ENCODE measurements at regions not wholly inside any gene's neighbourhood (a gene's known extent, or its start where the extent isn't known, plus 50 kb on each side); places are given as distances from the start of the nearest gene placed in this dataset.

DNA sequence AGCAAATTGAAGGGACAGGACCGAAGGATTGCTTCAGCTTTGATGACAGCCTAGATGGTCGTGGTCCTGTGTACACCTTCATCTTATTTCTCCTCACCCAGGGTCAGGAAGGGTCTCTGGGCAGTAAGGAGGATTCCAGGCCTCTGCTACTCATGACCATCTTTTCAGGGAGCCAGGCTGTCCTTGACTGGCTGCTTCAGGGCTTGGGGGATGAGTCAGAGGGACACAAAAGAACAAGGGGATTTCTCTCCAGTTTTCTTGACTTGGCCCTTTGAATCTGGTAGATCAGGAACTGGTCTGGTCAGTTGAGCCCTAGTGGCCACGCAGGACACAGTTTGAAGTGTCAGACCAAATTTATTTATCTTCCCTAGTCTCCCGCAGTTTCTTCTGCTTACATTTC, 402.1 kb upstream of the CHD6 start:
- no peak for DNase-seq

DNA sequence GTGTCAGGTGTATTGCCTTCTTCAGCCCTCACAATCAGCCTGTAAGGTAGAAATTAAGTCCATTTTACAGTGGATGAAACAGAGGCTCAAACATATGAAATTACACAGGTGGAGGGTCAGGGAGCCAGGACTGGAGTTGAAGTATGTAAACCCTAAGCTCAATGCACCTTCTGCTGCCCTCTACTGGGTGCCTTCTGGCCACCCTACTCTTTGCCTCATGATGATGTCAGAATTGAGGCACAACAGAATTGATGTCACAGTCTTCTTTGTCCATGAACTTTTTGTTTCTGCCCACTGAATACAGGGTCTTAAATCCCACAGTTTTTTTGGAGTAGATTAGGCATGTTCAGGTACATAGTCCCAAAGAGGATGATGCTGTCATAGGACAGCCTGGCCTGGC, 400.8 kb upstream of the CHD6 start:
- no peak for DNase-seq

DNA sequence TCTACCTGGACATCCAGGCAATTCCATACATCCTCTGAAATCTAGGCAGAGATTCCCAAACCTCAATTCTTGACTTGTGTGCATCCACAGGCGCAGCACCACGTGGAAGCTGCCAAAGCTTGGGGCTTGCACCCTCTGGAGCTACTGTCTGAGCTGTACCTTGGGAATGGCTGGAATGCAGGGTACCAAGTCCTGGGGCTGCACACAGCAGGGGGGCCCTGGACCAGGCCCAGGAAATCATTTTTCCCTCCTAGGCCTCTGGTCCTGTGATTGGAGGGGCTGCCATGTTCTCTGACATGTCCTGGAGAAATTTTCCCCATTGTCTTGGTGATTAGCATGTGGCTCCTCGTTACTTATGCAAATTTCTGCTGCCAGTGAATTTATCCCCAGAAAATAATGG, 391.9 kb upstream of the CHD6 start:
- DNase-seq: no peak

DNA sequence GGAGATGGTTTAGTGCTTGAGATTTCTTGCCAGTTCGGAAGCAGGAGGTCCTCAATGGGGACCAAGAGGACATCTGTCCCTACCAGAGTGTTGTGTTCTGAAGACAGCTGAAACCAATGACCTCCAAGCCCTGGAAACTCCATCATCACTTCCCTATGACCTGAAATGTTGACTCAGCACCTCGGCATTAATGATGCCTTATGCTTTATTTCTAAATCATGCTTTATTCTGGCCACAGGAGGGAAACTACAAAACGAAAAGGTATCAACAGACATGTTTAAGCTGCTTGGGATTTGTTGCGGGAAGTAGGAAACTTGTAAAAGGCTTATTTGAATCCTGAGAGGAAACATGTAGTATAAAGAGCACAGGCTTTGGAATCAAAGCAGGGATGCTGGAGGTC, 389.1 kb upstream of the CHD6 start:
- no peak for DNase-seq

DNA sequence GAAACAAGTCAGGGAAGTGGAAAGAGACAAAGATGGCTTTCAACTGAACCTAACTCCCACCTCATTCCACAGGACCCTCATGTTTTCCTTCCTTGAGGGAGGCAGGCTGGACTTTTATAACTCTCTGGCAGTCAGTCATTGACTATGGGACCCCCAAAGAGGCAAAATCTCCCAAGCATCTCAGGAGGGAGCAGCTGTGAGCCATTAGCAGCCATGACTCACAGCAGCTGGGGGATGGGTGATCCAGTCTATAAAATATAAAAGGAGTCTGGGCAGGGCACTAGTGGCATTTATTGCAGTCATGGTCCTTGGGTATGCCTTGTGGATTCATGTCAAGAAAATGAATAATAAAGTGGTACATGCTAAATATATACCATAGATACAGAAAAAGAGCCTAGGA, 387.0 kb upstream of the CHD6 start:
- no peak for DNase-seq

DNA sequence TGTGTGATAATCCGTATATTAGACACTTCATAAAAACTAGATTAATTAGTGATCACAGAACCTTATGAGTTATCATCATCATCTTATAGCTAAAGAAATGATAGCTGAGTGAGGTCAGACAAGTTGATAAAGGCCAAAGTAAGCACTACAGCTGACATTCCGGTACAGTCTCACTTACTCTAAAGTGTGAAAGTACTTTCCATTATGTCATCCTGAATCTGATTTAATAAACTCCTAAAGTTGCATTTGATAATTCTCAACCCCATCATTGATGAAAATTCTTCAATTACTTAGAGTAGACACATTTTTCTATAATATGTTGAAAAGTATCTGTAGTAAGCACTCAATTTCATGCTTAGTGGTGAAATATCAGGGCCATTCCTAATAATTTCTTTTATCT, 385.2 kb upstream of the CHD6 start:
- no peak for DNase-seq

DNA sequence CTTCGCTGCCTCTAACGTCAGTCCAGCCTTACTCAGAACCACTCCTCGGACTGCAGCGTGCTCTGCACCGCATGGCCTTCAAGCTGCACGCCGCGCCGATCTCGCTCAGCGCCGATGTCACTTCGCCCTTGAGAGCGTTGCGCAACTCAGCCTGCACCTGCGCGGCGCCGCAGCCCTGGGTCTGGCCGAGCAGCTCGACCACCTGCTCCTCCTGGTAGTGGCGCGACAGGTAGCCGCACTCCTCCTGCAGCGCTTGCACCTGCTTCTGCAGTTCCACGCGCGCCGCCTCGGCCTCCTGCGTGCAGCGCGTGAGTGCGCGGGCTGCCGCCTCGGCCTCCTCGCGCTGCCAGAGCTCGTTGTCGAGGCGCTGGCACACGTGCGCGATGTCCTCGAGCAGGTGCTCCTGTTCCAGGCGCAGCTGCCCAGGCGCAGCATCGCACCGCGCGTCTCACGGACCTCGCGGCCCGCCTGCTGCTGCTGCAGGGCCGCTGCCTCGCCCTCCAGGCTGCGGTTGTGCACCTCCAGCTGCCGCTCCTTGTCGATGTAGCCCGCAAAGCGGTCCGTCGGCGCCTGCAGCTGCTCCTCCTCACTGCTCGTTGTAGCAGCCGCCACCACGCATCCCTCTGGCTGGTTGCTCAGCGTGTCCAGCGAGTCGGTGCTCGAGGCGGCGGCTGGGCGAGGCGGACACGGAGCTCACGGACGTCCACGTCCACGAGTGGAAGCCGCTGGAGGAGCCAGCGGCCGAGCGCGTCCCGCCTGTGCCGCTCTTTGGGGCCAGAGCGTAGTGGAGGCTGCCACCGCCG, 380.6 kb upstream of the CHD6 start:
- DNase-seq: no peak

DNA sequence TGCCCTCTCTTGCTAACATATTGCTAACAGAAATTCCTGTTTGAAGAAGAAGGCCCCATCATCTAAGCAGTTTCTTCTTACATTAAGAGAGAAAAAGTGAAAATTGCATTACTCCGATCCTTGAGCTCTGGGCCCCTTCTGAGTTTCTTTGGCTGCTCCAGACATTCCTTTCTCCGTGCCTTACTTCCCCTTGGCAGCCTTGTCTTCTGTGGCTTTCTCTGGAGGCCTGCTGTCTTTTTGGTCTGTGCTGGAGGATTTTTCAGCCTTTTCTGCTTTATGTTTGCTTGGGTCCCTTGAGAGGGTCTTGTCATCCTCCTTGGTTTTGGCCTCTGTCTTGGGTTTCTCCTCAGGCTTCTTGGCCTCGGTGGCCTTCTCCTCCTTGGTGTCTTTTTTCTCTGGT, 378.8 kb upstream of the CHD6 start:
- no peak for DNase-seq

DNA sequence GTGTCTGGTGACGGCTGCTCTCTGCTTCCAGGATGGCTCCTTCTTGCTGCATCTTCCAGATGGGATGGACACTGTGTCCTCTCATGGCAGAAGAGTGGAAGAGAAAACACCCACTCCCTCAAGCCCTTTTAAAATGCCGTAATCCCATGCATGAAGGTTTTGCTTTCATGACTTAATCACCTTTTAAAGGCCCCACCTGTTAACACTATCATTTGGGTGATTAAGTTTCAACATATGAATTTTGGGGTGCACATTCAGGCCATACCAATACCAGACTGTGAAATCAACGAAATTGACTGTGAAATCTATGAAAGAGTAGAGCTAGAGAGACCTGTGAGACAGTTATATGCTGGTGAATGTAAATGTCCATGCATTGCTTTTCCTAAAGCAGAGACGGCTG, 374.3 kb upstream of the CHD6 start:
- DNase-seq: no peak

DNA sequence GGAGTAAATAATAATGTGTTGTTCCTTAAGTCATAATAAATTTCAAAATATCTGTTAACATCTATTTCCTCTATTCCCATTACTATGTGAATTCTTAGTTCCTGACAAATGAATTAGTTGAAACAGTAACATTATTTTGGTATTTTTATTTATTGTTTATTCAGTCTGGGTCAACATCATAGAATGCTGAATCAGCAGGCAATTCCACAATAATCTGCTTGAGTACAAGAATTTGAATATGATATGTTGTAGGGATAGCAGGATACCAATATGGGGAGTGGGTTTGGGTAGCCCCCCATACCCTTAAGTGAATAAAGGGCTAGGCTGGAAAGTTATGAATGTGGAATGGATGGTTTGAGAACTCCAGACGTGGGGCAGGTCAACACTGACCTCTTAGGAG, 373.2 kb upstream of the CHD6 start:
- no peak for DNase-seq

DNA sequence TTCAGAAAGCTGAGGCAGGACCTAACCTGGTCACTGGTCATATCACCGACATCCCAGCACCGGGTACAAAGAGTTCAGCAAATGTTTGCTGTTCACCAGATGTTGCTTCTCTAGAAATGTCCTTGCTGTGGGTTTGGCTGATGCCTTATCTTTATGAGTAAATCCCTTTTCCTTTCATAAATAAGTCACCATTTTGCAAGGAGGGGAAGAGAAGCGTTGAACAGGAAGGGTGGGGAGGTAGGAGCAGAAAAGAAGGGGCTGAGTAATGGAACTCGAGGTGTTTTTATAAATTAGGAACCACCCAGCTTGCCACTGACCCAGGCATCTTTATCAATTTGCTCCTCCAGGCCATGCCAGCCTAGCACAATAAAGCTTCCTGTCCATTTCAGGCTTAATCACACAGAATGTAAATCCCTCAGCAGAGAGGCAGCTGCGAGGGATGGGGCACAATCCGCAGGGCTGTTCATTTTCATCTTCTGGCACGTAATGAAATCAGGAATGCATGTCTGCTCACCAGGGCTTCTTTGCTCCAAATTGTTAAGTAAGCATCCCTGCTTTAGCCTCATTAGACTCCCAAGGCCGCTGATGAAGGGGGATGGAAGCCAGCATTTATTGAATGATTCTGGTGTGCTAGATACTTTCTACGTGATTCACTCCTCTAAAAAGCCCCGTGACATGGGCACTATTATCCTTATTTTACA, 371.9 kb upstream of the CHD6 start:
- no peak for DNase-seq

DNA sequence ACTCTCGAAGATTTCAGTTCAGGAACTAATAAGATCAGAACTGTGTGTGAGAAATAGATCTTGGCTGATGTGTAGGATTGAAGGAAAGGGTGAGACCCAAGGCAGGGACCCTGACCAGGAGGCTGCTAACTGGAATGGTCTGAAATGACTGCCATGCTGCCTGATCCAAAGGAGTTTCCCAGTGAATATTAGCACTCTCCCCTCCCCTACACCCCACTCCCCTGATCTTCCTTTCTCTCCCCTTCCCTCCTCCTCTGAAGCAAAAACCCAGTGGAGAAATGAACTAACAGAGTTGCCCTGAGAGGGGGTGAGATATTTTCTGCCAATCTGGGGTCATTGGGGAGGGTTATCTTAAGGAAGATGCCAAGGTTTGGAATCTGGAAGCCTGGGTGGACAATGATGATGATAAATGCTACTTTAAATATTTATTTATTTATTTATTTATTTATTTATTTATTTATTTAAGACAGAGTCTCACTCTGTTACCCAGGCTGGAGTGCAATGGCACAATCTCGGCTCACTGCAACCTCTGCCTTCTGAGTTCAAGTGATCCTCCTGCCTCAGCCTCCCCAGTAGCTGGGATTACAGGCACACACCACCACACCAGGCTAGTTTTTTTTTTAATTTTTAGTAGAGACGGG, 371.0 kb upstream of the CHD6 start:
- no peak for DNase-seq

DNA sequence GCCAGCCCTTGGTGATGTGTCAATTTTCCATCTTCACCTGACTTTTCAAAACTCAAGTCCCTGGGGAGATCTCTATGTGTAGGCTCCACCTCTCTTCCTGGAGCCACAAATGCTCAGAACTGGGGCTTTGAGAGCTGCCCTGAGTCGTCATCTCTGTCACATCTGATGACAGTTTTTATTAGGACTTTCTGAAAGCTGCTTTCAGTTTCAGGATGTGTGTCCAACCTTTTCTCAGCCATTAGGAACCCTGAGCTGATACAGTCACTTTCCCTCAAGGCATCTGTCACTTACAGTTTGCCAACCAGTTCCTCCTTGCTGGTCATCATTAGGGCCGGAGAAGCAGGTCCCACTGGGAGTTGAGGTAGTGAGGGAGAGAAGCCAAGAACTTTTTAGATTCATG, 365.9 kb upstream of the CHD6 start:
- no peak for DNase-seq

DNA sequence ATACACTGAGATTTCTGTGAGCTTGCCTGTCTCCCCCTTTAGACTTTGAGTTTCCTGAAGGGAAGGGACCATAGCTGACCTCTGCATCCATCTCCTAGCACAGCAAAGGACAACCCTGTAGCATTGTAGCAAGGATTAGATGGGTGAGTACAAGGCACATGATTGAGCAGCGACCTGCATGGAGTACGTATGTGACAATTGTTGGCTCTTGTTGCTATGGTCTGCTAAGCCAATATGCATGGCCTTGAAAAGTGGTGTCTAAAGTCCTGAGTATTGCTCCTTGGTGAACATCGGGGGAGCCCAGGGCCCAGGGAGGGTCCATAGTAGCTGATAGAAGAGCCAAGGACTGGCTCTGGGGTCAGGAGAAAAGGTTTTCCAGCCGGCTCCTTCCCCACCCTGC, 365.0 kb upstream of the CHD6 start:
- no peak for DNase-seq

DNA sequence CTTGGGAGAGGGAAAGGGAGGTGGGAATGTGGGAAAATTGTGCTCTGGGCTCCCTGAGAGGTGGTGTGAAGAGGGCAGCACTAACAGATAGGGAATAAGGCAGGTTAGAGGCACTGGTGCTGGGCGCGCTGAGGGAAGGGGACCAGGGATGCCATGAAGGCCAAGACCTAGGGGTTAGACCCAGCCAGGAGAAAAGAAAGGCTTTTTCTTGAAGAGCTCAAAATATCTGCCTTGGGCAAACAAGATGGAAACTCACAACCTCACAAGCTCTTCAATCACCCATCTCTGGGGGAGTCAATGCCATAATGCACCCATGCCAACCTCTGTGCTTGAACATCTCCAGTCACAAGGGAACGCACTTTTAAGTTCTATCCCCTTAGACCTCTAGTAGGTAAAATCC, 363.6 kb upstream of the CHD6 start:
- no peak for DNase-seq

DNA sequence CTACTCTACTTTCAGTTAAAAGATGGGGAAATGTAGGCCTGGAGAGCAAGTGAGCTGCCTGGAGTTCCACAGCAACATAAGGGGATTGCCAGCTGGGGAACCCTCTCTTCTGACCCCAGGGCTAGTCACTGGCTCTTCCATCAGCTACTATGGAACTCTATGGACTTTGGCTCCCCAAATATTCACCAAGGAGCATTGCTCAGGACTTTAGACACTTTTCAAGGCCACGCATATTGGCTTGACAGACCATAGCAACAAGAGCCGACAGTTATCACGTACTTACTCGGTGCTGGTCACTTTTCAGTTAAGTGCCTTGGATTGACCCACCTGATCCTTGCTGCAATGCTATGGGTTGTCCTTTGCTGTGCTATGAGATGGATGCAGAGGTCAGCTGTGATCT, 360.7 kb upstream of the CHD6 start:
- DNase-seq: no peak

DNA sequence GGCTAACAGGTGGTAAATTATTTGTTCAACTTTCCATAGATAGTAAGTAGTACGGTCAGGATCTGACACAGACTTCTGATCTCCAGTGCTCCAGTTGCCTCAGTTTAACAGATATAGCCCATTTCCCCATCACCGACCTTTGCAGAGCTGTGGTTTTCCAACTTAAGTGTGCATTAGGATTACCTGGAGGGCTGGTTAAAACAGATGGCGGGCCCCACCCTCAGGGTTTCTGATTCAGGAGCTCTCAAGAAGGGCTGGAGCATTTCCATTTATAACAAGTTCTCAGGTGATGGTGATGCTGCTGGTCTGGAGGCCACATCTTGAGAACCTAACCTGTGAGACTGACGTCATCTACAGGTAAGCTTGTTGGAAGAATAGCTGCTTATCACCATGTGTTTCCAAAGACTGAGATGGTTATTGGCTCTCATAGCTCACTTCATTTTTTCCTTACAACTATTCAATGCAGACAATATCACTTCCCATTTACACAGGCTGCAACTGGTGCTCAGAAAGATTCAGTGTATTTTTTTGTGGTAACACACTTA, 360.1 kb upstream of the CHD6 start:
- no peak for DNase-seq

DNA sequence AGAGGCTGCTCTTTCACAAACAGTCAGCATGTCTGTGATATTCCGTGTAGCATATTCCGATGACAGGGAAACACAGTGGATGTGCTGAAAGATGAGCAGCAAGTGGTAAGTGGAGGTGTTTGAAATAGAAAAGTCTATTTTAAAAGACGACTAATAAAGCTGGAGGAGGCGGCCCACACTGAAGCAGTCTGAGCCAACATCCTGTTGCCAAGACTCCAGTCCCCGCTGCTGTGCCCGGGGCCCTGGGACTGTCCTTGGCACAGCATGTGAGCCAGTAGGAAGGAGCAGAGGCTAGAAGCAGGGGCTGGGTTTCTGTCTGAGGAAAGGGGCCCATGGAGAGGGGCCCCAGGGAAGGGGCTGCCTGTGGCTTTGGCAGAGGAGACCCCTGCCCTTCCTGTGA, 351.5 kb upstream of the CHD6 start:
- DNase-seq: no peak

DNA sequence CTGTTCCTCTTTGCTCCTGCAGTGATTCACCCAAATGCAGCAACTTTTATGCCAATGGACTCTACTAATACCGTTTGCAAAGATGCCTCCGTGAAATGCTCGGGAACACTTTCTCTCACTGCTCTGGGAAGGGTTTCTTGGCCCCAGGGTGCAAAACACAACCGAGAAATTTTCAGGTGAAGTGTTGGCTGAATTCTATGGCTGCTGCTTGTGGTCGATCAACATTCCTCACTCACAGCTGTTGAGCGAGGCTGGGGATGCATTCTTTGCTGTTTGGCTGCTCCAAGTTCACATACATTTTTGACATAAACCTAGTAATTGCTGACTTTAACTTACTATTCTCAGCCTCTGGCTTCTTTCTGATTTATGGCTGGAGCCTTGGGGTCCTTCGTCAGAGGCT, 342.0 kb upstream of the CHD6 start:
- DNase-seq: no peak

DNA sequence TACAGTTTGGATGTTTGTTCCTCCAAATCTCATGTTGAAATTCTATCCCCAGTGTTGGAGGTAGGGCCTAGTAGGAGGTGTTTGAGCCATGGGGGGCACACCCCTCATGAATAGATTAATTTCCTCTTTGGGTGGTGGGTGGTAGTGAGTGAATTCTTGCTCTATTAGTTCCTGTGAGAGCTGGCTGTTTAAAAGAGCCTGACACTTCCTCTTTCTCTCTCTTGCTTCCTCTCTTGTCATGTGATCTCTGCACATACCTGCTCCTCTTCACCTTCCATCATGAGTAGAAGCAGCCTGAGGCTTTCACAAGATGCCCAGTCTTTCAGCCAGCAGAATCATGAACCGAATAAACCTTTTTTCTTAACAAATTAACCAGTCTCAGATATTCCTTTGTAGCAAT, 340.2 kb upstream of the CHD6 start:
- DNase-seq: no peak

DNA sequence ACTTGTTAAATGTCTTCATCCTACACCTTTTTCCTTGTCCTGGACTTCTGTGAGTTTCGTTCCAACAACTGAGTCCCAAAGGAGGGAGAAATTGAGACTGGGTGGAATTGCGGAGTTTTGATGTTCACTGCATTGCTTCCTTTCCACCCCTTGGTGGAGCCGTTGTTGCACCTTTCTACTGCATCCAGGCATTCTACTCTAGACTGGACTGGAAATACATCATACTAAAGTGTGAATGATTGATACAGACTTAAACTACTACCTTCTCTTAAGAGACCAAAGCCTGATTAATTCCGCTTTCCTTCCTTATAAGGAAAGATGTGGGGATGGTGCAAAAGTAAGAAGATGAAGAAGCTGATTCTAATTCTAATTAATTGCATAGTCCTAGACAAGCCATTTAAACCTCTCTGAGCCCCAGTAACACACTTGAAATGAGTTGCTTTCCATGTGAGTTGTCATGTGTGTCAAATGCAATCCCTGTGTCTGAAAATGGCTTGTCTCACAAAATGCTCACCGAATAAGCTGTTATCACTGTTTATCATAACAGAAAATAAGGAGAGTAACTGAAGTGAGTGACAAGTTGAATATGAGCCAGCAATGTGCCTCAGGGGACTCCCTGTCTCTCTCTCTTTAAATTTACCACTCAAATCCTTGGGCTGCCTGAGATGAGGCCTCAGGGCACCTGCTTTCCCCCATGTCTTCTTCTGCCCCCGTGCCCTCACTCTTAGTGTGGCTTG, 338.3 kb upstream of the CHD6 start:
- no peak for DNase-seq

DNA sequence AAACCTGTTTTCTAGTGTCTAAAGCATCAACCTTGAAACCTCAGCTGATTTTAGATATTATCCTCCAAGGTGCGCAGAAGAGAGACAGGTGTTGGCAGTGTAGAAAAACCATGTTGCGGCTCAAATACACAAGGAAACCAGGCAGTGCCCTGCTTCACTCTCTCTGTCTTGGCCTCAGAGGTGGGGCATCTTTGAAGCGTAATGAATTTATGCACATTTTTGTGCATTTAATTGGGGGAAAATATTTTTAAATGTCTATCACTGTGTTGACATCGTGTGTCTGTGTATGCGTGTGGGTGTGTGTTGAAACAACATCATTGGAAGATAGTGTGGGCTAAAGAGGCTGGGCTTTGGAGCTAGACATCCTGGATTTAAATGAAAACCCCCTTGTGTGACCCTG, 334.0 kb upstream of the CHD6 start:
- DNase-seq: no peak

DNA sequence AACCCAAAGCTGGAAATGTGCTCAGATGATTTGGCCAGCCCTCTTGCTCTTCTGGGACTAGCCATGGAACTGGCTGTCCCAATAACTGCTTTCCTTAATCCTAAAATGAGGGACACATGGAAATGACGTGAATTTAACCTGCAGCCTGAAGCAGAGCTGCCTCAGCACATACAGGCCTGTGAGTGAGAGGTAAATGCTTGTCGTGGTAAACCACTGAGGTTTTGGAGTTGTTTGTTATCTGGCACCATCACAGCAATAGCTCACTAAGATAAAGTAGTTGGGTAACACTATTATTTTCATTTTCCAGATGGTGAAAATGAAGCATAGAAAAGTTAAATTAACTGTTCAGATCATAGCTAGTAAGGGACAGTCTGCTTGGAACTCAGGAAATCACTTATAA, 333.4 kb upstream of the CHD6 start:
- no peak for DNase-seq
